HepG2 (cell line): ENCODE measurements at regions not wholly inside any gene's neighbourhood (a gene's known extent, or its start where the extent isn't known, plus 50 kb on each side); places are given as distances from the start of the nearest gene placed in this dataset.

Experiments used
- ATAC-seq: fragments of 200-7000 bp; cut with Tn5 transposase; 3 replicates; pipeline ENCODE4 v1.9.1; 2020; ENCODE audit warnings: mild to moderate bottlenecking, moderate library complexity
- BruUV-seq: library from RNA; stranded (reverse); fragments of 400-500 nt; replicated peaks from 2 replicates; lab custom pipeline; 2021; lab: Mats Ljungman, UMichigan
- CTCF ChIA-PET: fragments of 300-600 bp; formaldehyde crosslinking; extraction: SDS; loops from one replicate; lab custom pipeline; 2021; ENCODE audit warnings: low total read pairs, inconsistent platforms, low intra/inter-chr PET ratio; lab: Yijun Ruan, JAX
- POLR2A ChIA-PET: fragments of 350-600 bp; sonication (Branson Sonifier 250); formaldehyde crosslinking; loops from one replicate; lab custom pipeline; 2020; ENCODE audit warnings: antibody characterized with exemption, inconsistent platforms; lab: Yijun Ruan, JAX
- DNase-seq: peaks from one replicate; pipeline ENCODE4 v3.0.0-alpha.2; 2015; ENCODE audit warnings: low spot score
- FAIRE-seq: peaks from 3 replicates; lab custom pipeline; 2011; peaks lifted over from hg19 to GRCh38; lab: Jason Lieb, UNC
- H2AFZ ChIP-seq: one replicate; pipeline ENCODE4 v1.6.1; 2011; ENCODE audit warnings: low read length, inconsistent platforms
- H3K27ac ChIP-seq: fragments of 300-600 bp; 3 replicates; pipeline ENCODE4 v1.8.0; 2011; ENCODE audit warnings: mixed run types, mild to moderate bottlenecking, mixed read lengths, low read length, inconsistent platforms; ENCODE audit not compliant: insufficient read depth; ENCODE audit errors: extremely low read length
- H3K27me3 ChIP-seq, 2 experiments: fragments of 200-600 bp in 1 of 2; 2 replicates in 1 of 2; 3 replicates in 1 of 2; pipeline versions ENCODE4 v1.6.0 to v1.8.0; 2011; ENCODE audit warnings: low read length in 2 of 2, mild to moderate bottlenecking in 2 of 2, moderate library complexity in 2 of 2, inconsistent platforms in 1 of 2; ENCODE audit not compliant: insufficient read depth in 2 of 2, control insufficient read depth in 1 of 2
- H3K36me3 ChIP-seq, 2 experiments: fragments of 200-600 bp in 1 of 2; replicated peaks in 1 of 2; 2 replicates in 1 of 2; 3 replicates in 1 of 2; pipeline versions ENCODE4 v1.5.1 to v1.8.0; 2011; ENCODE audit warnings: low read length in 2 of 2, inconsistent platforms in 1 of 2; ENCODE audit not compliant: insufficient read depth in 2 of 2, control insufficient read depth in 1 of 2
- H3K4me1 ChIP-seq: 2 replicates; pipeline ENCODE4 v1.5.1; 2012; ENCODE audit warnings: low read length, inconsistent platforms; ENCODE audit not compliant: insufficient read depth
- H3K4me2 ChIP-seq: 2 replicates; pipeline ENCODE4 v1.6.0; 2011; ENCODE audit warnings: low read depth, low read length, inconsistent platforms
- H3K4me3 ChIP-seq, 3 experiments: fragments of 200-600 bp in 1 of 3; sonication (generic), shearing (Covaris generic) in 1 of 3; replicated peaks in 1 of 3; 2 replicates each; pipeline ENCODE4 v1.5.1; 2011 to 2016; ENCODE audit warnings: low read length in 3 of 3, inconsistent platforms in 2 of 3, low read depth in 2 of 3, mild to moderate bottlenecking in 2 of 3, control low read depth in 1 of 3, mixed read lengths in 1 of 3; ENCODE audit not compliant: insufficient read depth in 1 of 3
- H3K79me2 ChIP-seq: one replicate; pipeline ENCODE4 v1.6.1; 2011; ENCODE audit warnings: low read length, inconsistent platforms; ENCODE audit not compliant: insufficient read depth
- H3K9ac ChIP-seq: 2 replicates; pipeline ENCODE4 v1.6.0; 2011; ENCODE audit warnings: mild to moderate bottlenecking, low read depth, low read length, inconsistent platforms; ENCODE audit not compliant: insufficient read depth
- H3K9me3 ChIP-seq: 2 replicates; pipeline ENCODE4 v1.5.1; 2012; ENCODE audit warnings: mild to moderate bottlenecking, low read length
- H4K20me1 ChIP-seq: 2 replicates; pipeline ENCODE4 v1.6.0; 2011; ENCODE audit warnings: inconsistent platforms, mild to moderate bottlenecking, low read length, moderate library complexity; ENCODE audit not compliant: insufficient read depth
- BRF2 ChIP-seq: sonication (generic); formaldehyde crosslinking; IDR thresholded peaks from 2 replicates; pipeline ENCODE4 v1.8.1; 2022; ENCODE audit warnings: mild to moderate bottlenecking, missing genetic modification reagents
- IRF1 ChIP-seq: sonication (generic); formaldehyde crosslinking; IDR thresholded peaks from 2 replicates; pipeline ENCODE4 v1.4.0; 2020; ENCODE audit warnings: low read depth, mild to moderate bottlenecking, missing genetic modification reagents
- KDM1A ChIP-seq: IDR thresholded peaks from 2 replicates; pipeline ENCODE4 v1.6.1; 2016; ENCODE audit warnings: missing compliant biosample characterization
- MAFF ChIP-seq: IDR thresholded peaks from 2 replicates; pipeline ENCODE4 v1.6.1; 2011; ENCODE audit warnings: low read depth, low read length, improper control_type of control experiment
- MAFK ChIP-seq, 2 experiments: IDR thresholded peaks in 1 of 2; conservative IDR thresholded peaks in 1 of 2; 2 replicates each; pipeline ENCODE4 v1.6.1; 2011; ENCODE audit warnings: improper control_type of control experiment in 2 of 2, low read length in 2 of 2
- NFE2L2 ChIP-seq: fragments of 150-350 bp; IDR thresholded peaks from 2 replicates; pipeline ENCODE4 v1.6.1; 2014; ENCODE audit warnings: low read length
- POGZ ChIP-seq: sonication (generic); formaldehyde crosslinking; IDR thresholded peaks from 2 replicates; pipeline ENCODE4 v1.4.0; 2020; ENCODE audit warnings: mild to moderate bottlenecking, missing genetic modification reagents
- SIX4 ChIP-seq: sonication (generic); formaldehyde crosslinking; IDR thresholded peaks from 2 replicates; pipeline ENCODE4 v1.4.0; 2020; ENCODE audit warnings: missing genetic modification reagents
- ZNF607 ChIP-seq: sonication (generic); formaldehyde crosslinking; IDR thresholded peaks from 2 replicates; pipeline ENCODE4 v1.5.1; 2020; ENCODE audit warnings: missing genetic modification reagents, mild to moderate bottlenecking, borderline replicate concordance
- WGBS: methylation state at CpG from one replicate; pipeline ENCODE4 v1.1.6; 2017; ENCODE audit warnings: low lambda C conversion rate; 5-methylcytosine and 5-hydroxymethylcytosine counted together
- in situ Hi-C: cut with HindIII; loops from 2 replicates; pipeline ENCODE4 v1.10.0; 2017; ENCODE audit warnings: low pct_unique_long_range_greater_than_20kb; ENCODE audit not compliant: extremely low pct_ligation_motif_present
- intact Hi-C: fragments of 100-400 bp; cut with micrococcal nuclease; formaldehyde crosslinking; loops from one replicate; pipeline ENCODE4 v1.10.0; 2022; ENCODE audit not compliant: unreplicated experiment

GRCh38 chr11:107116358-107116757 is 98.1 kb upstream of the GUCY1A2 start:
- no peak overlapping the region for H3K27ac ChIP-seq
- H3K79me2 ChIP-seq, result no peaks in the 10 kb centered on the region
- 0% methylated on average over 2 of the region's 2 CpGs for WGBS
- H3K9ac ChIP-seq, result no peak overlapping the region
- H3K4me3 ChIP-seq, result no peak overlapping the region
- H4K20me1 ChIP-seq, result no peaks in the 10 kb centered on the region
- ChIA-PET POLR2A (no interaction called here), CTCF (no interaction called here)
- TF ChIP-seq MAFK (conservative IDR thresholded peaks at IDR 0.05 in 1 of 2, IDR thresholded peaks at IDR 0.05 in 1 of 2; ENCODE audit: low read length in 2 of 2) (peak; percentile 78 to 79), ZNF607 (CRISPR knock-in tag) (no peak), NFE2L2 (0 out of 2 replicates have a peak, but pooled peaks have one; percentile 20), BRF2 (no peak), SIX4 (CRISPR knock-in tag) (no peak), KDM1A (no peak), IRF1 (CRISPR knock-in tag) (no peak), POGZ (CRISPR knock-in tag) (no peak), MAFF (peak; percentile 74)
- intact Hi-C loops, result no loop called here
- H2AFZ ChIP-seq, result no peak overlapping the region
- H3K9me3 ChIP-seq, result no peaks in the 10 kb centered on the region
- no peaks in the 10 kb centered on the region for H3K36me3 ChIP-seq
- H3K4me1 ChIP-seq, result no peaks in the 10 kb centered on the region
- FAIRE-seq (no peak), ATAC-seq (no peak), DNase-seq (no peak)
- H3K27me3 ChIP-seq, result no peaks in the 10 kb centered on the region; a peak in 1 of 5 replicates
- BruUV-seq, result no TSS peak
- in situ Hi-C loops, result no loop called here
- H3K4me2 ChIP-seq, result no peak overlapping the region
